Ascending aorta (tissue), 2 donors: ENCODE measurements at regions not wholly inside any gene's neighbourhood (a gene's known extent, or its start where the extent isn't known, plus 50 kb on each side); places are given as distances from the start of the nearest gene placed in this dataset.

ENCODE experiments used
- DNase-seq, 2 donors: peaks; one replicate each; pipeline ENCODE4 v3.0.0-alpha.2; 2019; ENCODE audit warnings: low spot score in 2 of 2
- H3K27ac ChIP-seq, 2 donors: fragments of 200-600 bp; sonication (generic); one replicate each; pipeline ENCODE4 v1.5.1; 2016 to 2017; ENCODE audit warnings: mild to moderate bottlenecking in 1 of 2
- H3K27me3 ChIP-seq: fragments of 200-600 bp; sonication (generic); one replicate; pipeline ENCODE4 v1.5.1; 2017
- H3K36me3 ChIP-seq, 2 donors: fragments of 200-600 bp; sonication (generic); one replicate each; pipeline ENCODE4 v1.5.1; 2016
- H3K4me1 ChIP-seq, 2 donors: fragments of 200-600 bp; sonication (generic); one replicate each; pipeline ENCODE4 v1.5.1; 2016 to 2017; ENCODE audit warnings: mild to moderate bottlenecking in 1 of 2
- H3K4me3 ChIP-seq, 2 donors: fragments of 200-600 bp; sonication (generic); one replicate each; pipeline ENCODE4 v1.5.1; 2016 to 2017; ENCODE audit warnings: mild to moderate bottlenecking in 1 of 2
- H3K9me3 ChIP-seq, 2 donors: fragments of 200-600 bp; sonication (generic); one replicate each; pipeline ENCODE4 v1.5.1; 2016
- CTCF ChIP-seq, 3 experiments: fragments of 200-600 bp in 2 of 3; fragments of 450-650 bp in 1 of 3; sonication (generic) in 2 of 3; IDR thresholded peaks; one replicate each; pipeline ENCODE4 v1.5.1; 2016 to 2019; ENCODE audit warnings: antibody characterized with exemption in 3 of 3, mild to moderate bottlenecking in 1 of 3, moderate library complexity in 1 of 3
- intact Hi-C: fragments of 100-400 bp; cut with DNase I; formaldehyde crosslinking; loops from one replicate; pipeline ENCODE4 v1.15.1; 2023

GRCh38 chr2:103222969-103223368, 461.1 kb downstream of the TMEM182 start:
- H3K36me3 ChIP-seq: no peaks in the 10 kb centered on the region
- no peak overlapping the region for H3K27ac ChIP-seq
- H3K9me3 ChIP-seq: no peaks in the 10 kb centered on the region
- intact Hi-C loops: no loop called here
- H3K4me1 ChIP-seq: no peaks in the 10 kb centered on the region
- no peak for DNase-seq
- no peaks in the 10 kb centered on the region for H3K27me3 ChIP-seq
- TF ChIP-seq CTCF (IDR thresholded peaks at IDR 0.05): no peak
- no peak overlapping the region for H3K4me3 ChIP-seq

GRCh38 chr2:103230796-103231195, 469.0 kb downstream of the TMEM182 start:
- intact Hi-C loops: no loop called here
- Histone ChIP-seq H3K4me3 (no peak overlapping the region), H3K4me1 (no peaks in the 10 kb centered on the region), H3K27ac (no peak overlapping the region), H3K9me3 (no peaks in the 10 kb centered on the region), H3K27me3 (no peaks in the 10 kb centered on the region), H3K36me3 (no peaks in the 10 kb centered on the region)
- no peak for TF ChIP-seq CTCF (IDR thresholded peaks at IDR 0.05)
- no peak for DNase-seq

GRCh38 chr2:103232865-103233264, 471.0 kb downstream of the TMEM182 start:
- DNase-seq: no peak
- TF ChIP-seq CTCF (IDR thresholded peaks at IDR 0.05): no peak

GRCh38 chr2:103233691-103234090, 471.9 kb downstream of the TMEM182 start:
- no peak overlapping the region for H3K27ac ChIP-seq
- no peaks in the 10 kb centered on the region for H3K4me1 ChIP-seq
- intact Hi-C loops: no loop called here
- no peak for DNase-seq
- no peaks in the 10 kb centered on the region for H3K27me3 ChIP-seq
- no peak for TF ChIP-seq CTCF (IDR thresholded peaks at IDR 0.05)
- H3K9me3 ChIP-seq: no peaks in the 10 kb centered on the region
- no peaks in the 10 kb centered on the region for H3K36me3 ChIP-seq
- no peak overlapping the region for H3K4me3 ChIP-seq

More at GRCh38 chr2:103232865-103233264, 471.0 kb downstream of the TMEM182 start:
- H3K27ac ChIP-seq: no peak overlapping the region
- intact Hi-C loops: no loop called here
- H3K4me3 ChIP-seq: no peak overlapping the region
- H3K9me3 ChIP-seq: no peaks in the 10 kb centered on the region
- no peaks in the 10 kb centered on the region for H3K4me1 ChIP-seq
- no peaks in the 10 kb centered on the region for H3K36me3 ChIP-seq
- H3K27me3 ChIP-seq: no peaks in the 10 kb centered on the region

GRCh38 chr2:103235283-103235682, 473.5 kb downstream of the TMEM182 start:
- intact Hi-C loops: no loop called here
- no peaks in the 10 kb centered on the region for H3K27me3 ChIP-seq
- no peaks in the 10 kb centered on the region for H3K9me3 ChIP-seq
- no peaks in the 10 kb centered on the region for H3K36me3 ChIP-seq
- H3K4me1 ChIP-seq: no peaks in the 10 kb centered on the region
- no peak overlapping the region for H3K27ac ChIP-seq
- no peak for DNase-seq
- TF ChIP-seq CTCF (IDR thresholded peaks at IDR 0.05): no peak
- H3K4me3 ChIP-seq: no peak overlapping the region

GRCh38 chr2:103249462-103249861, 487.6 kb downstream of the TMEM182 start:
- Histone ChIP-seq H3K4me3 (no peak overlapping the region), H3K27ac (no peak overlapping the region), H3K36me3 (no peaks in the 10 kb centered on the region), H3K9me3 (no peaks in the 10 kb centered on the region), H3K4me1 (no peaks in the 10 kb centered on the region), H3K27me3 (no peaks in the 10 kb centered on the region)
- no peak for TF ChIP-seq CTCF (IDR thresholded peaks at IDR 0.05)
- intact Hi-C loops: no loop called here
- DNase-seq: no peak
